K562 (cell line): ENCODE measurements at regions not wholly inside any gene's neighbourhood (a gene's known extent, or its start where the extent isn't known, plus 50 kb on each side); places are given as distances from the start of the nearest gene placed in this dataset.

Experiments used
- ATAC-seq: fragments of 200-7000 bp; cut with Tn5 transposase; 3 replicates; pipeline ENCODE4 v1.9.1; 2020; ENCODE audit warnings: moderate library complexity
- BruUV-seq: library from RNA; stranded (reverse); fragments of 400-500 nt; replicated peaks from 2 replicates; lab custom pipeline; 2021; lab: Mats Ljungman, UMichigan
- CTCF ChIA-PET: fragments of 300-600 bp; formaldehyde crosslinking; extraction: SDS; loops from one replicate; lab custom pipeline; 2021; ENCODE audit warnings: low intra/inter-chr PET ratio; lab: Yijun Ruan, JAX
- POLR2A ChIA-PET: fragments of 300-600, 350-650 bp; sonication (Branson Sonifier 250); formaldehyde crosslinking; extraction: SDS; loops from one replicate; lab custom pipeline; 2021; ENCODE audit warnings: antibody characterized with exemption, inconsistent platforms; lab: Yijun Ruan, JAX
- DNase-seq, 4 experiments: peaks; one replicate each; pipeline versions ENCODE4 v3.0.0 to v3.0.0-alpha.2; 2011 to 2018; ENCODE audit warnings: low spot score in 3 of 4, mixed read lengths in 3 of 4; ENCODE audit errors: extremely low read depth in 1 of 4
- FAIRE-seq: peaks from 2 replicates; lab custom pipeline; 2011; peaks lifted over from hg19 to GRCh38; lab: Jason Lieb, UNC
- H2AFZ ChIP-seq: 2 replicates; pipeline ENCODE4 v1.6.0; 2011; ENCODE audit warnings: low read depth, low read length, control low read depth, inconsistent platforms
- H3K27ac ChIP-seq: fragments of 200-600 bp; 3 replicates; pipeline ENCODE4 v1.8.0; 2011; ENCODE audit warnings: low read depth, mild to moderate bottlenecking, control low read depth, inconsistent platforms, low read length, moderate library complexity, mixed read lengths; ENCODE audit errors: extremely low read depth
- H3K27me3 ChIP-seq, 2 experiments: fragments of 300-600 bp in 1 of 2; 2 replicates in 1 of 2; 3 replicates in 1 of 2; pipeline versions ENCODE4 v1.6.0 to v1.8.0; 2011; ENCODE audit warnings: inconsistent platforms in 2 of 2, low read length in 2 of 2, mild to moderate bottlenecking in 1 of 2, mixed read lengths in 1 of 2, moderate library complexity in 1 of 2; ENCODE audit not compliant: control insufficient read depth in 2 of 2, insufficient read depth in 2 of 2
- H3K36me3 ChIP-seq: fragments of 300-600 bp; 3 replicates; pipeline ENCODE4 v1.8.0; 2011; ENCODE audit warnings: mild to moderate bottlenecking, low read length, inconsistent platforms; ENCODE audit not compliant: control insufficient read depth, insufficient read depth
- H3K4me1 ChIP-seq, 2 experiments: fragments of 200-600 bp in 1 of 2; replicated peaks in 1 of 2; 2 replicates in 1 of 2; 3 replicates in 1 of 2; pipeline versions ENCODE4 v1.5.1 to v1.8.0; 2011; ENCODE audit warnings: inconsistent platforms in 2 of 2, low read length in 2 of 2, mild to moderate bottlenecking in 1 of 2, mixed read lengths in 1 of 2, moderate library complexity in 1 of 2; ENCODE audit not compliant: control insufficient read depth in 2 of 2, insufficient read depth in 2 of 2
- H3K4me2 ChIP-seq: 2 replicates; pipeline ENCODE4 v1.6.1; 2011; ENCODE audit warnings: low read length, control low read depth, inconsistent platforms, mixed read lengths; ENCODE audit not compliant: insufficient read depth
- H3K4me3 ChIP-seq: fragments of 200-600 bp; sonication (generic), shearing (Covaris generic); 2 replicates; pipeline ENCODE4 v1.5.1; 2016; ENCODE audit warnings: control low read depth, inconsistent platforms
- H3K79me2 ChIP-seq: fragments of 200-600 bp; 3 replicates; pipeline ENCODE4 v1.8.0; 2011; ENCODE audit warnings: low read length, inconsistent platforms; ENCODE audit not compliant: control insufficient read depth, insufficient read depth
- H3K9ac ChIP-seq, 2 experiments: 2 replicates each; pipeline versions ENCODE4 v1.6.0 to v1.6.1; 2011; ENCODE audit warnings: low read depth in 2 of 2, low read length in 2 of 2, control low read depth in 1 of 2, inconsistent platforms in 1 of 2, mild to moderate bottlenecking in 1 of 2, mixed read lengths in 1 of 2; ENCODE audit not compliant: insufficient read depth in 1 of 2
- H3K9me1 ChIP-seq: one replicate; pipeline ENCODE4 v1.6.0; 2011; ENCODE audit warnings: inconsistent platforms, mild to moderate bottlenecking, low read length, moderate library complexity; ENCODE audit not compliant: control insufficient read depth, insufficient read depth
- H3K9me3 ChIP-seq: replicated peaks from 2 replicates; pipeline ENCODE4 v1.5.1; 2011; ENCODE audit warnings: low read depth, low read length, inconsistent platforms; ENCODE audit not compliant: control insufficient read depth, insufficient read depth
- H4K20me1 ChIP-seq: replicated peaks from 2 replicates; pipeline ENCODE4 v1.6.1; 2011; ENCODE audit warnings: low read length, inconsistent platforms, mixed read lengths; ENCODE audit not compliant: control insufficient read depth, insufficient read depth
- BRCA1 ChIP-seq, 2 experiments: fragments of 450-650 bp in 1 of 2; sonication (generic) in 1 of 2; formaldehyde crosslinking in 1 of 2; IDR thresholded peaks; 2 replicates each; pipeline versions ENCODE4 v1.5.0 to v1.6.1; 2017 to 2020; ENCODE audit warnings: mild to moderate bottlenecking in 1 of 2, missing genetic modification reagents in 1 of 2
- BRD9 ChIP-seq: fragments of 450-650 bp; IDR thresholded peaks from 2 replicates; pipeline ENCODE4 v1.6.1; 2018; ENCODE audit warnings: low read depth; ENCODE audit not compliant: partially characterized antibody
- CBX1 ChIP-seq: sonication (generic); IDR thresholded peaks from 2 replicates; pipeline ENCODE4 v1.6.1; 2016; ENCODE audit warnings: antibody characterized with exemption, low read depth, mild to moderate bottlenecking
- CBX3 ChIP-seq, 2 experiments: IDR thresholded peaks; 1 replicate in 1 of 2; 2 replicates in 1 of 2; pipeline ENCODE4 v1.6.1; 2012; ENCODE audit warnings: inconsistent platforms in 2 of 2, low read length in 2 of 2, borderline replicate concordance in 1 of 2, control low read depth in 1 of 2
- CSDE1 ChIP-seq, 2 experiments: fragments of 450-650 bp; IDR thresholded peaks; 2 replicates each; pipeline ENCODE4 v1.6.1; 2016; ENCODE audit warnings: mild to moderate bottlenecking in 1 of 2
- HOMEZ ChIP-seq: fragments of 250-450 bp; sonication (Bioruptor Pico); IDR thresholded peaks from 2 replicates; pipeline ENCODE4 v1.4.0; 2020; ENCODE audit warnings: mild to moderate bottlenecking, moderate library complexity
- MTA1 ChIP-seq: fragments of 450-650 bp; IDR thresholded peaks from 2 replicates; pipeline ENCODE4 v1.6.1; 2017; ENCODE audit warnings: borderline replicate concordance
- NCOA6 ChIP-seq: fragments of 450-650 bp; IDR thresholded peaks from 2 replicates; pipeline ENCODE4 v1.6.1; 2017; ENCODE audit warnings: mild to moderate bottlenecking
- NR1H2 ChIP-seq: sonication (generic); formaldehyde crosslinking; IDR thresholded peaks from 2 replicates; pipeline ENCODE4 v1.4.0; 2020; ENCODE audit warnings: mild to moderate bottlenecking, missing genetic modification reagents
- POLR3A ChIP-seq: IDR thresholded peaks from 2 replicates; pipeline ENCODE4 v1.6.1; 2011; ENCODE audit warnings: borderline replicate concordance, mild to moderate bottlenecking, moderate library complexity; ENCODE audit not compliant: insufficient read length, insufficient read depth; ENCODE audit errors: extremely low read depth
- PYGO2 ChIP-seq: fragments of 450-650 bp; IDR thresholded peaks from 2 replicates; pipeline ENCODE4 v1.6.1; 2016; ENCODE audit warnings: mild to moderate bottlenecking, missing genetic modification characterization, moderate library complexity, missing compliant biosample characterization
- ZKSCAN3 ChIP-seq: fragments of 250-450 bp; sonication (Bioruptor Pico); IDR thresholded peaks from 2 replicates; pipeline ENCODE4 v1.4.0; 2020
- ZNF165 ChIP-seq: fragments of 250-450 bp; sonication (Bioruptor Pico); IDR thresholded peaks from 2 replicates; pipeline ENCODE4 v1.4.0; 2020; ENCODE audit warnings: borderline replicate concordance
- ZNF592 ChIP-seq: fragments of 450-650 bp; IDR thresholded peaks from 2 replicates; pipeline ENCODE4 v1.6.1; 2017; ENCODE audit warnings: antibody characterized with exemption, mild to moderate bottlenecking
- ZSCAN29 ChIP-seq: fragments of 450-650 bp; IDR thresholded peaks from 2 replicates; pipeline ENCODE4 v1.6.1; 2017
- ZSCAN32 ChIP-seq: fragments of 450-650 bp; formaldehyde crosslinking; IDR thresholded peaks from 2 replicates; pipeline ENCODE4 v1.4.0; 2020; ENCODE audit warnings: mild to moderate bottlenecking, moderate library complexity
- WGBS: fragments of 100-300 bp; shearing (Covaris generic); methylation state at CpG from one replicate; pipeline ENCODE4 v1.1.6; 2016; ENCODE audit warnings: low coverage, mixed read lengths; ENCODE audit not compliant: insufficient coverage; ENCODE audit errors: missing lambda C conversion rate; 5-methylcytosine and 5-hydroxymethylcytosine counted together
- in situ Hi-C: fragments of 300-500 bp; cut with MboI; formaldehyde crosslinking; loops from 4 replicates; pipeline ENCODE4 v1.15.0; 2018; ENCODE audit warnings: inconsistent platforms, mixed read lengths
- intact Hi-C: fragments of 100-400 bp; cut with micrococcal nuclease; formaldehyde crosslinking; loops from 2 replicates; pipeline ENCODE4 v1.14.2; 2022
- TF ChIP-seq, protein P1 (sequence below): sonication (generic); formaldehyde crosslinking; IDR thresholded peaks from 2 replicates; pipeline ENCODE4 v1.8.0; 2022; ENCODE audit warnings: missing genetic modification reagents, mild to moderate bottlenecking, moderate library complexity, borderline replicate concordance

GRCh38 chr4:115272185-115272584, 158.8 kb upstream of the NDST4 start:
- H3K9me3 ChIP-seq: no peaks in the 10 kb centered on the region
- in situ Hi-C loops: no loop called here
- no peak for ATAC-seq
- no peak overlapping the region for H2AFZ ChIP-seq
- H3K27me3 ChIP-seq: no peaks in the 10 kb centered on the region
- no peaks in the 10 kb centered on the region for H3K9me1 ChIP-seq
- H3K79me2 ChIP-seq: no peaks in the 10 kb centered on the region
- TF ChIP-seq ZKSCAN3 (CRISPR knock-in tag) (no peak), BRD9 (no peak), BRCA1 (IDR thresholded peaks at IDR 0.05) (no peak), BRCA1 (CRISPR knock-in tag; IDR thresholded peaks at IDR 0.05) (no peak), POLR3A (no peak), ZSCAN29 (no peak), PYGO2 (no peak), CBX3 (IDR thresholded peaks at IDR 0.05; ENCODE audit: borderline replicate concordance in 1 of 2, low read length in 2 of 2) (no peak), ZNF165 (CRISPR knock-in tag) (no peak), NR1H2 (CRISPR knock-in tag) (no peak), CBX1 (no peak), NCOA6 (no peak), MTA1 (no peak), CSDE1 (IDR thresholded peaks at IDR 0.05) (no peak), ZNF592 (no peak), HOMEZ (CRISPR knock-in tag) (no peak), ZSCAN32 (no peak)
- TF ChIP-seq, protein P1, sequence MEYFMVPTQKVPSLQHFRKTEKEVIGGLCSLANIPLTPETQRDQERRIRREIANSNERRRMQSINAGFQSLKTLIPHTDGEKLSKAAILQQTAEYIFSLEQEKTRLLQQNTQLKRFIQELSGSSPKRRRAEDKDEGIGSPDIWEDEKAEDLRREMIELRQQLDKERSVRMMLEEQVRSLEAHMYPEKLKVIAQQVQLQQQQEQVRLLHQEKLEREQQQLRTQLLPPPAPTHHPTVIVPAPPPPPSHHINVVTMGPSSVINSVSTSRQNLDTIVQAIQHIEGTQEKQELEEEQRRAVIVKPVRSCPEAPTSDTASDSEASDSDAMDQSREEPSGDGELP: no peak
- DNase-seq: no peak
- no peak overlapping the region for H3K27ac ChIP-seq
- H3K4me1 ChIP-seq: no peaks in the 10 kb centered on the region
- BruUV-seq: no TSS peak
- no peak for FAIRE-seq
- ChIA-PET CTCF (no interaction called here), POLR2A (no interaction called here)
- H3K4me2 ChIP-seq: no peak overlapping the region
- no peak overlapping the region for H3K9ac ChIP-seq
- H3K36me3 ChIP-seq: no peaks in the 10 kb centered on the region
- 0% methylated on average over 1 of the region's 1 CpG for WGBS
- intact Hi-C loops: no loop called here
- no peaks in the 10 kb centered on the region for H4K20me1 ChIP-seq
- no peak overlapping the region for H3K4me3 ChIP-seq
